Gastrocnemius medialis (tissue), 4 donors: ENCODE measurements at regions not wholly inside any gene's neighbourhood (a gene's known extent, or its start where the extent isn't known, plus 50 kb on each side); places are given as distances from the start of the nearest gene placed in this dataset.

ENCODE experiments used
- CTCF ChIP-seq, 5 experiments: fragments of 450-650 bp in 3 of 5; fragments of 200-600 bp in 2 of 5; sonication (generic) in 2 of 5; IDR thresholded peaks in 4 of 5; conservative IDR thresholded peaks in 1 of 5; 1 replicate in 4 of 5; 2 replicates in 1 of 5; pipeline ENCODE4 v1.5.1; 2016 to 2019; ENCODE audit warnings: antibody characterized with exemption in 5 of 5, mild to moderate bottlenecking in 3 of 5, moderate library complexity in 3 of 5
- POLR2A ChIP-seq, 2 donors: fragments of 450-650 bp; IDR thresholded peaks; one replicate each; pipeline ENCODE4 v1.6.1; 2017; ENCODE audit warnings: antibody characterized with exemption in 2 of 2, mild to moderate bottlenecking in 2 of 2, moderate library complexity in 2 of 2

GRCh38 chr3:162334537-162334936, 837.9 kb downstream of the OTOL1 start:
- TF ChIP-seq CTCF (IDR thresholded peaks at IDR 0.05 in 4 of 5, conservative IDR thresholded peaks at IDR 0.05 in 1 of 5) (no peak), POLR2A (IDR thresholded peaks at IDR 0.05) (no peak)
